ENCODE measurements at regions not wholly inside any gene's neighbourhood (a gene's known extent, or its start where the extent isn't known, plus 50 kb on each side); places are given as distances from the start of the nearest gene placed in this dataset.

GRCh38 chr3:84165328-84165727, 793.5 kb upstream of the CADM2 start:
- TF ChIP-seq ZNF274 (IDR thresholded peaks at IDR 0.05; ENCODE audit: low read depth, low read length): no peak
- TF ChIP-seq YY1 (IDR thresholded peaks at IDR 0.05; ENCODE audit: insufficient read depth, insufficient read length): no peak
